Heart left ventricle (tissue), 16 donors: ENCODE measurements at regions not wholly inside any gene's neighbourhood (a gene's known extent, or its start where the extent isn't known, plus 50 kb on each side); places are given as distances from the start of the nearest gene placed in this dataset.

Source experiments
- ATAC-seq, 4 donors: fragments of 200-7000 bp; cut with Tn5 transposase; one replicate each; pipeline ENCODE4 v1.9.1; 2020 to 2022; ENCODE audit warnings: moderate library complexity in 4 of 4, mild to moderate bottlenecking in 3 of 4, moderate number of reproducible peaks in 1 of 4
- DNase-seq, 5 donors: peaks; one replicate each; pipeline ENCODE4 v3.0.0-alpha.2; 2020
- H3K27ac ChIP-seq, 12 donors: fragments of 200-600 bp; sonication (generic) in 4 of 12; one replicate each; pipeline versions ENCODE4 v1.5.0 to v1.8.0; 2016 to 2022; ENCODE audit warnings: mild to moderate bottlenecking in 2 of 12
- H3K27me3 ChIP-seq, 9 donors: fragments of 200-600 bp; sonication (generic) in 2 of 9; one replicate each; pipeline versions ENCODE4 v1.5.1 to v1.8.0; 2016 to 2022; ENCODE audit warnings: mild to moderate bottlenecking in 3 of 9
- H3K36me3 ChIP-seq, 9 donors: fragments of 200-600 bp; sonication (generic) in 2 of 9; one replicate each; pipeline versions ENCODE4 v1.5.0 to v1.8.0; 2018 to 2022; ENCODE audit warnings: mild to moderate bottlenecking in 2 of 9
- H3K4me1 ChIP-seq, 12 donors: fragments of 200-600 bp; sonication (generic) in 4 of 12; one replicate each; pipeline versions ENCODE4 v1.5.0 to v1.8.0; 2016 to 2022; ENCODE audit warnings: mild to moderate bottlenecking in 3 of 12
- H3K4me3 ChIP-seq, 12 donors: fragments of 200-600 bp; sonication (generic) in 4 of 12; one replicate each; pipeline versions ENCODE4 v1.5.0 to v1.8.0; 2017 to 2022; ENCODE audit warnings: mild to moderate bottlenecking in 9 of 12, moderate library complexity in 4 of 12
- H3K9me3 ChIP-seq, 12 donors: fragments of 200-600 bp; sonication (generic) in 4 of 12; one replicate each; pipeline versions ENCODE4 v1.5.0 to v1.8.0; 2016 to 2022; ENCODE audit warnings: mild to moderate bottlenecking in 1 of 12
- POLR2A ChIP-seq, 2 donors: fragments of 450-650 bp; IDR thresholded peaks; one replicate each; pipeline ENCODE4 v1.6.1; 2017; ENCODE audit warnings: antibody characterized with exemption in 2 of 2, mild to moderate bottlenecking in 2 of 2, moderate library complexity in 2 of 2
- WGBS, 4 donors: extraction: QIAGEN DNeasy Blood & Tissue Kit in 2 of 4; methylation state at CpG; one replicate each; pipeline versions ENCODE4 v1.1.5 to v1.1.7; 2013 to 2018; 5-methylcytosine and 5-hydroxymethylcytosine counted together
- intact Hi-C, 10 donors: fragments of 100-400 bp; cut with DNase I; formaldehyde crosslinking; loops; one replicate each; pipeline versions ENCODE4 v1.11.1 to v1.14.2; 2022
- TF ChIP-seq, protein P1 (sequence below), 12 donors: fragments of 200-600 bp; sonication (generic) in 4 of 12; IDR thresholded peaks; one replicate each; pipeline versions ENCODE4 v1.5.0 to v1.8.0; 2018 to 2022; ENCODE audit warnings: antibody characterized with exemption in 12 of 12, mild to moderate bottlenecking in 5 of 12
- donor health status: ischemic (EF 13 %, LVEDD 7.1; RV severe dilation, severe dysfunction).
- donor health status: healthy with polysubstance abuse.
- donor health status: DM: no; HTN: yes; CAD: no.
- donor health status: DM: no; HTN: no; CAD: no.
- donor health status: ischemic (EF 25% LVEDD 6.9; RV normal size, moderate dysfunction).
- donor health status: ischemic (EF 25% LVEDD 5.7; RV mildly dilated, moderate dysfunction).
- donor health status: healthy.
- donor health status: DM: yes; HTN: yes; CAD: no.
- donor health status: ischemic (EF 35%, LVEDD 5.7; RV mildly dilated, moderate dysfunction).
- donor health status: nonischemic (EF 11% LVEDD 7.7; RV severe dilation, severe dysfunction).
- donor health status: DM: yes; HTN: yes; CAD: no.
- donor health status: PGD.
- donor health status: ischemic (EF 29% LVEDD 5.4; RV normal size, mild dysfunction).
- donor health status: nonischemic (EF 23%, LVEDD 6.1; RV moderate dilation, normal function).

DNA sequence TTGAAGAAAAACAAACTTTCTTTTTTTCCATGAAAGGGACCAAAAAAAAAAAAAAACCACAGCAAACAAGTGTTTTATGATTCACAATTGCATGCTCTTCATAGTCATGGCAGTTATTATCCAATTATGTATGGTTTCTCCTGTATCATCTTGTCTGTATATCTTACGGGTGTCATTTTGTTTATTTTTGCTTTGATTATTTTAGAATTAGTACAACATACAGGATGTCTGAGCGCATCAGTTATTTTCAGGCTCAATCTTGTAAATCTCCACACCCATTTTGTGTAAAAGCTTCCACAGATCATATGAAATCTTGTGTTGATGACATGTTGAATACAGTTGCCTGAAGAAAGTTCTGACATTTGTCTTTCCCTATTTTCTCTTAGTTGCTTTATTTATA is 280.3 kb downstream of the KLF5 start:
- DNase-seq (no peak), ATAC-seq (no peak)
- TF ChIP-seq, protein P1, sequence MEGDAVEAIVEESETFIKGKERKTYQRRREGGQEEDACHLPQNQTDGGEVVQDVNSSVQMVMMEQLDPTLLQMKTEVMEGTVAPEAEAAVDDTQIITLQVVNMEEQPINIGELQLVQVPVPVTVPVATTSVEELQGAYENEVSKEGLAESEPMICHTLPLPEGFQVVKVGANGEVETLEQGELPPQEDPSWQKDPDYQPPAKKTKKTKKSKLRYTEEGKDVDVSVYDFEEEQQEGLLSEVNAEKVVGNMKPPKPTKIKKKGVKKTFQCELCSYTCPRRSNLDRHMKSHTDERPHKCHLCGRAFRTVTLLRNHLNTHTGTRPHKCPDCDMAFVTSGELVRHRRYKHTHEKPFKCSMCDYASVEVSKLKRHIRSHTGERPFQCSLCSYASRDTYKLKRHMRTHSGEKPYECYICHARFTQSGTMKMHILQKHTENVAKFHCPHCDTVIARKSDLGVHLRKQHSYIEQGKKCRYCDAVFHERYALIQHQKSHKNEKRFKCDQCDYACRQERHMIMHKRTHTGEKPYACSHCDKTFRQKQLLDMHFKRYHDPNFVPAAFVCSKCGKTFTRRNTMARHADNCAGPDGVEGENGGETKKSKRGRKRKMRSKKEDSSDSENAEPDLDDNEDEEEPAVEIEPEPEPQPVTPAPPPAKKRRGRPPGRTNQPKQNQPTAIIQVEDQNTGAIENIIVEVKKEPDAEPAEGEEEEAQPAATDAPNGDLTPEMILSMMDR (IDR thresholded peaks at IDR 0.05), result no peak
- TF ChIP-seq POLR2A (IDR thresholded peaks at IDR 0.05), result no peak
- 89 to 93% (median 91%) methylated on average over 2 of the region's 2 CpGs for WGBS, 4 donors
- Histone ChIP-seq H3K9me3 (no peaks in the 10 kb centered on the region), H3K27ac (no peak overlapping the region), H3K4me3 (no peak overlapping the region), H3K27me3 (no peaks in the 10 kb centered on the region), H3K36me3 (no peaks in the 10 kb centered on the region), H3K4me1 (no peaks in the 10 kb centered on the region)
- intact Hi-C loops, result no loop called here

DNA sequence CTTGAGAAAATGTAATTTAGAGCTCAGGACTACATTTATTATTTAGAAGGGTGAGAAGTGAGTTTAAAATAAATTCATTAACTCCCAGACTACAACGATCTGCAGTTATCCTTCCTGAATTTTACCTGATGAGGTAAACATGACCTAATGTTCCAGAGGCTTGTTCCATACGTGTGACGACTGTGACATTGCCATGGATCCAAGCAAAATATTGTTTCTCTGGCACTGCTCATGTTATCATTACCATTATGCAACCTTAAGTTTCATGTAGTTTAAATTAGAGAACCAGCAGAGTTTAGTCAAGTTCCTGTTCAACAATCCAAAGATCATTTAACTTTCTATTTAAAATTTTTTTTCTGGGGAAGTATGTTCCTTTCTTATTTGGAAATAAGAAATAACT is 279.6 kb downstream of the KLF5 start:
- Histone ChIP-seq H3K27ac (no peak overlapping the region), H3K4me3 (no peak overlapping the region), H3K36me3 (no peaks in the 10 kb centered on the region), H3K4me1 (no peaks in the 10 kb centered on the region), H3K9me3 (no peaks in the 10 kb centered on the region), H3K27me3 (no peaks in the 10 kb centered on the region)
- intact Hi-C loops, result no loop called here
- 45 to 57% (median 49%) methylated on average over 3 of the region's 3 CpGs for WGBS, 4 donors
- DNase-seq, result no peak
- no peak for ATAC-seq
- TF ChIP-seq, protein P1 (IDR thresholded peaks at IDR 0.05), result no peak
- TF ChIP-seq POLR2A (IDR thresholded peaks at IDR 0.05), result no peak

- no peaks in the 10 kb centered on the region for H3K9me3 ChIP-seq
- no peak for DNase-seq
- 65 to 81% (median 73%) methylated on average over 2 of the region's 2 CpGs for WGBS, 4 donors
- H3K27me3 ChIP-seq, result no peaks in the 10 kb centered on the region
- ATAC-seq, result no peak
- no peak overlapping the region for H3K27ac ChIP-seq
- H3K36me3 ChIP-seq, result no peaks in the 10 kb centered on the region
- TF ChIP-seq POLR2A (IDR thresholded peaks at IDR 0.05), result no peak
- TF ChIP-seq, protein P1 (IDR thresholded peaks at IDR 0.05), result no peak
- H3K4me1 ChIP-seq, result no peaks in the 10 kb centered on the region
- intact Hi-C loops, result no loop called here
- H3K4me3 ChIP-seq, result no peak overlapping the region
Observed at GRCh38 chr13:73337532-73337931, 278.7 kb downstream of the KLF5 start.

- Histone ChIP-seq H3K4me1 (no peaks in the 10 kb centered on the region), H3K9me3 (peaks cover 0 to 3% (median 0%) of the 10 kb centered on the region in 12 donors), H3K27me3 (no peaks in the 10 kb centered on the region), H3K27ac (no peak overlapping the region), H3K36me3 (no peaks in the 10 kb centered on the region), H3K4me3 (no peak overlapping the region)
- ATAC-seq (no peak), DNase-seq (no peak)
- intact Hi-C loops, result no loop called here
- TF ChIP-seq POLR2A (IDR thresholded peaks at IDR 0.05), result no peak
- TF ChIP-seq, protein P1 (IDR thresholded peaks at IDR 0.05), result no peak
- WGBS, 4 donors, result 62 to 75% (median 72%) methylated on average over 4 of the region's 4 CpGs
Observed at GRCh38 chr13:73336773-73337172, 278.0 kb downstream of the KLF5 start.
